ENCODE measurements at regions not wholly inside any gene's neighbourhood (a gene's known extent, or its start where the extent isn't known, plus 50 kb on each side); places are given as distances from the start of the nearest gene placed in this dataset.

DNA sequence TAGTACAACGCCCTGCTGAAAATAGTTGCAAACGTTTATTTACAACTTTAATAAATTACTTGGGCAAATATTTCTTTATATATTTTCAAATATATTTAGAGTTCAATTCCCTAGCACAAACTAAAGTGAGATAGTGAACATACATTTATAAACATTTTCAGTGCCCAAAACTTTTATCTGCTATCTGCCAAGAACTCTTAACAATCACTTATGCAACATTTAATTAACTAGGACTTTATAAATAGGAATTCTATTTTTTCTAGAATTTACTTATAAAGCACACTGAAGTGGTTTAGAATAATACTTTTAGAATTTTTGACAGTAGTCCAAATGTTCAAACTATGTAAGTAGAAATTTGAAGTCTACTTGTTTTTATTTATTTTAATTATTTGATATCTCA is 452.6 kb upstream of the RGS17 start:
- no peak for DNase-seq (ENCODE audit: low read depth)
- H3K4me3 ChIP-seq (ENCODE audit: control insufficient read depth, low read depth, low read length) = no peak overlapping the region
- TF ChIP-seq, protein P1, sequence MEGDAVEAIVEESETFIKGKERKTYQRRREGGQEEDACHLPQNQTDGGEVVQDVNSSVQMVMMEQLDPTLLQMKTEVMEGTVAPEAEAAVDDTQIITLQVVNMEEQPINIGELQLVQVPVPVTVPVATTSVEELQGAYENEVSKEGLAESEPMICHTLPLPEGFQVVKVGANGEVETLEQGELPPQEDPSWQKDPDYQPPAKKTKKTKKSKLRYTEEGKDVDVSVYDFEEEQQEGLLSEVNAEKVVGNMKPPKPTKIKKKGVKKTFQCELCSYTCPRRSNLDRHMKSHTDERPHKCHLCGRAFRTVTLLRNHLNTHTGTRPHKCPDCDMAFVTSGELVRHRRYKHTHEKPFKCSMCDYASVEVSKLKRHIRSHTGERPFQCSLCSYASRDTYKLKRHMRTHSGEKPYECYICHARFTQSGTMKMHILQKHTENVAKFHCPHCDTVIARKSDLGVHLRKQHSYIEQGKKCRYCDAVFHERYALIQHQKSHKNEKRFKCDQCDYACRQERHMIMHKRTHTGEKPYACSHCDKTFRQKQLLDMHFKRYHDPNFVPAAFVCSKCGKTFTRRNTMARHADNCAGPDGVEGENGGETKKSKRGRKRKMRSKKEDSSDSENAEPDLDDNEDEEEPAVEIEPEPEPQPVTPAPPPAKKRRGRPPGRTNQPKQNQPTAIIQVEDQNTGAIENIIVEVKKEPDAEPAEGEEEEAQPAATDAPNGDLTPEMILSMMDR (IDR thresholded peaks at IDR 0.05; ENCODE audit: control insufficient read depth, insufficient read depth, low read depth, low read length, missing control alignments) = no peak

DNA sequence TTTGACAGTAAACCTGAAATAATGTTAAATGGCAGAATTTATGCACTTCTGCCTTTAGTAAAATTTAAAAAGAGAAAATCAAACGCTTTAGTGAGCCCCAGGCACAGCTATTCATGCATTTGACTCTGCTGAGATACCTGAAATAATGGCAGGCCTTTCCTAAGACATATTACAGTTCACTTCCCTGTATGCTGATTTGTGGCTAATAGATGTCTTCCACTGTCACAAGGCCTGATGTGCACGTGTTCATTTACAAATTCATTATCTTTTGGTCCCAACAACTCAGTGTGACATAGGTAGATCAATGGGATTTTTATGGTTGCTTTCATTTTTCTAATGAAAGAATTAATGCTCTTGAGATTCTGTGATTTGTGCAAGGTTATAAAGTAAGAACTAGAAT is 449.7 kb upstream of the RGS17 start:
- no peak overlapping the region for H3K4me3 ChIP-seq (ENCODE audit: control insufficient read depth, low read depth, low read length)
- TF ChIP-seq, protein P1 (IDR thresholded peaks at IDR 0.05; ENCODE audit: control insufficient read depth, insufficient read depth, low read depth, low read length, missing control alignments) = no peak
- DNase-seq (ENCODE audit: low read depth) = no peak

DNA sequence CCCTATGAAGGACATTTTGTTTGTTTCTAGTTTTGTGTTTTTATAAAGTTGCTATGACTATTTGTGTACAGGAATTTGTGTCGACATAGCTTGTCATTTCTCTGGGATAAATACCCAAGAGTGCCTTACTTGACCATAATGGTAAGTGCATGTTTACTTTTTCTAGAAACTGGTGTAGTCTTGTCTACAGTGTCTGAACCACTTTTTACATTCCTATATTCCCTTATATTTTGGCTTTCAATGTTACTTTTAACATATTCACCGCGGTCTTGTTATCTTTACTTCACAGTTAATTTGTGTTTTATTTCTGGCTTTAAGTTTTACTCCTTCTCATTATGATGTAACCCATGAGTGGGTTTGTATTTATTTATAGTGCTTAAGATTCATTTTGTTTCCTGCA is 444.4 kb upstream of the RGS17 start:
- no peak for DNase-seq (ENCODE audit: low read depth)
- TF ChIP-seq, protein P1 (IDR thresholded peaks at IDR 0.05; ENCODE audit: control insufficient read depth, insufficient read depth, low read depth, low read length, missing control alignments) = no peak
- H3K4me3 ChIP-seq (ENCODE audit: control insufficient read depth, low read depth, low read length) = no peak overlapping the region

DNA sequence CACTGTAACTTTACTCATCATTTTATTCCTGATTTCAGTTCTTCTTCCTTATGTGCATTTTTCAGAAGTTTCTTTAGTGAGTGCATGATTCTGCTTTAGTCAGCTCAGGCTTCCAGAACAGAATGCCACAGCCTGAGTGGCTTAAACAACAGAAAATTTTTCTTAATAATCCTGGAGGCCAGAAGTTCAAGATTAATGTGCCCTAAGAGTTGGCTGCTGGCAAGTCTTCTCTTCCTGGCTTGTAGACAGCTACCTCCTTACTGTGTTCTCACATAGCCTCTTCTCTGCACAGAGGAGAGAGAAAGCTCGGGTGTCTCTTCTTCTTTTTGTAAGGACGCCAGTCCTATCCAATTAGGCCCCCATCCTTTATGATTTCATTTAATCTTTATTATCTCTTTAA is 443.1 kb upstream of the RGS17 start:
- no peak overlapping the region for H3K4me3 ChIP-seq (ENCODE audit: control insufficient read depth, low read depth, low read length)
- TF ChIP-seq, protein P1 (IDR thresholded peaks at IDR 0.05; ENCODE audit: control insufficient read depth, insufficient read depth, low read depth, low read length, missing control alignments) = no peak
- no peak for DNase-seq (ENCODE audit: low read depth)

DNA sequence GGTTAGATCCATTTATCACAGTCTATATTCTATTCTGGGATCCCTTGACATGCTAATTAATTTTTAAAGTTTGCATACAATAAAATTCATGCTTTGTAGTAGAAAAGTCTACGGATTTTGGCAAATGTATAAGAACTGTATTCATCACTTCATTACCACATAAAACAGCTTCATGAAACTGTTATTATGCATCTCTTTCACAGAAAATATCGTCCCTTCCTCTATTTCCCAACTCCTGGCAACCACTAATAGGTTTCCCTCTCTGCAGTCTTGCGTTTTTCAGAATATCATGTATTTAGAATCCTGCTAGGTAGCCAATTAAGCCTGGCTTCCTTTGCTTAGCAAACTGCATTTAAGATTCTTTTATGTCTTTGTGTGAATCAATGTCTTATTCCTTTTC is 441.3 kb upstream of the RGS17 start:
- H3K4me3 ChIP-seq (ENCODE audit: control insufficient read depth, low read depth, low read length) = no peak overlapping the region
- TF ChIP-seq, protein P1 (IDR thresholded peaks at IDR 0.05; ENCODE audit: control insufficient read depth, insufficient read depth, low read depth, low read length, missing control alignments) = no peak
- DNase-seq (ENCODE audit: low read depth) = no peak

DNA sequence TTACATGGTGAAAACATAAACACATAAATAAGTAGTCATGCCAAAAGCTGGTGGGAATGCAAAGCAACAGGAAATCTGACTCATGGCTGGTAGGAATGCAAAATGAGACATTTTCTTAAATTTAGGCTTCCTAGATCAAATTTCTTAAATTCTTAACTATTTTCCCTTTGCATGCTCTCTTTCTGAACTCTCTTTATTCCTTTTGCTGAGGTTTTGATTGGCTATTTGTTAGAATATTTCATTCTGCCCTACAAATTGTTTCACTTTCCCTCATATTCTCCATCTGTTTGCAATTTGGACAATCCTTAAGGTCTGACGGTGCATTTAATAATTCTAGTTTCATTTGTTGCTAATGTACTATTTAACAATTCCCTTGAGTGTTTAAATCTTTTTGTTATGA is 437.5 kb upstream of the RGS17 start:
- H3K4me3 ChIP-seq (ENCODE audit: control insufficient read depth, low read depth, low read length) = no peak overlapping the region
- TF ChIP-seq, protein P1 (IDR thresholded peaks at IDR 0.05; ENCODE audit: control insufficient read depth, insufficient read depth, low read depth, low read length, missing control alignments) = no peak
- DNase-seq (ENCODE audit: low read depth) = no peak

DNA sequence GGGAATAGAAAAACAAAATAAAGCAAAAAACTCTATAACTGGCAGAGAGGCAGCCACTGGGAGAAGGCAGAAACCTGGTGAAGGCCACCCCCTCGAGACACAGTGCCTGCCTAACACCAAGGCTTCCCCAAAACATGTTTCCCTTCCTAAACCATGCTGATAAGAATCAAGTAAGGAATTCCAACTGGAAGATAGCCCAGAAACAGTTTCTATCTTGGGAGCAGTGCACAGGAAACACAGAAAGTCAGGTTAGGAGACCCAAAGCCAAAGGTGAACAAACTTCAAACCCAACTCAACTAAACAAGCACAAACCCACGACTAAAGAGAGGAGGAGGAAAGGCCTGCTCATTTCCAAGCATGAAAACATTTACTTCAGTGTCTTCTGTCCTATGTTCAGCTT is 433.7 kb upstream of the RGS17 start:
- DNase-seq (ENCODE audit: low read depth) = no peak
- TF ChIP-seq, protein P1 (IDR thresholded peaks at IDR 0.05; ENCODE audit: control insufficient read depth, insufficient read depth, low read depth, low read length, missing control alignments) = no peak
- no peak overlapping the region for H3K4me3 ChIP-seq (ENCODE audit: control insufficient read depth, low read depth, low read length)
